HG02623 (cell line): ENCODE measurements at regions not wholly inside any gene's neighbourhood (a gene's known extent, or its start where the extent isn't known, plus 50 kb on each side); places are given as distances from the start of the nearest gene placed in this dataset.
"Not testable (repeated sequence)": the region's sequence is repeated elsewhere in the genome, so short reads cannot be mapped to it uniquely, and the experiment has no call there.

Experiments used
- ATAC-seq: cut with Tn5 transposase; IDR thresholded peaks from one replicate; pipeline ENCODE4 v1.9.1; 2021; ENCODE audit warnings: moderate library complexity; ENCODE audit not compliant: unreplicated experiment

DNA sequence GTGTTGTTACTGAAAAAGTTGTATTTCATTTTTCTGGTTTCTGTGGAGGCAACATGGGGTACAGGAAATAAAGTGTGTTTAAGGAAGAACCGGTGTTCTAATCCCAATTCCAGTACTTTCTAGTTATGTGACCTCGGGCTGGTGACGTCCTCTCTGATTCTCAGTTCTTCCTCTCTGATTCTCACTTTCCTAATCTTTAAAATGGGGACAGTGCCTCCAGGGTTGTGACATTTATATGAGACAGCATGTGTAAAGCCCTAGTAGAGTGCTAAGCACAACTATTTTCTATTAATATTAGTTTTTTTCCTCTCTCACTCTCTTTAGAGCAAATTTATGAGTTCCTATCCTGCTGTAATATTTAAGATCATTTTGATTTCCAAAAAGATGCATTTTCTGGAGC lies 50.9 kb upstream of the PTPDC1 start:
- no peak for ATAC-seq

DNA sequence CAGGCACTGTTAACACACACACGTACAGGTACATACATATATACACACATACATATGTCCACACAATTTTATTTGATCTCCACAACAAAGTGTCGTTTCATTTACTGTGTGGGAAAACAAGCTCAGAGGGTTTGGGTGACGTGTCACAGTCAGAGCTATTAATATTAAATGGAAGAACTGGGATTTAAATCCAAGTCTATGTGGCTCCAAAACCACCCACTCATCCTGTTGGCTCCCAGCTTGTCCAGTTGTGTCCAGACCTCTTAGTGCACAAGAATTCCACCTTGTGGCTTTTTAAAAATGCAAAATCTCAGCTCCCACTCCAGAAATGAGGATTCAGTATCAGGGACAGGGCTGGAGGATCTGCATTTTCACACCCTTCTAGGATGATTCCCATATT lies 52.3 kb upstream of the PTPDC1 start:
- ATAC-seq: no peak

DNA sequence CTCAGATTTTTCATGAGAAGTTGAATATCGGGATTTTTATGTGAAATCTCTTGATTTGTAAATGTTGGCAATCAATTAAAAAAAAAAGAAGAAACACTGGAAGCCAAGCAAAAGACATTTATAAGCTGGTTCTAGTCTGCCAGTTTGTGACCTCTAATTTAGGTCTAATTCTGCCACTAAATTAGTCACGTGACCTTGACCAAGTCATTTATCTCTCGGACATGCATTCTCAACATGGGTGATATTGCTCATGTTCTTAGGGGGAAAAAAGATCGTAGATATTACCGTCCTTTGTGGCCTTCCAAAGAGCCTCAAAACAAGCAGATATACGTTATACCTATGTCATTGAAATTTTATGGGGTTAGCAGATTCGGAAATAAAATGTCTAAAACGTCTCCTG lies 52.9 kb upstream of the PTPDC1 start:
- no peak for ATAC-seq

DNA sequence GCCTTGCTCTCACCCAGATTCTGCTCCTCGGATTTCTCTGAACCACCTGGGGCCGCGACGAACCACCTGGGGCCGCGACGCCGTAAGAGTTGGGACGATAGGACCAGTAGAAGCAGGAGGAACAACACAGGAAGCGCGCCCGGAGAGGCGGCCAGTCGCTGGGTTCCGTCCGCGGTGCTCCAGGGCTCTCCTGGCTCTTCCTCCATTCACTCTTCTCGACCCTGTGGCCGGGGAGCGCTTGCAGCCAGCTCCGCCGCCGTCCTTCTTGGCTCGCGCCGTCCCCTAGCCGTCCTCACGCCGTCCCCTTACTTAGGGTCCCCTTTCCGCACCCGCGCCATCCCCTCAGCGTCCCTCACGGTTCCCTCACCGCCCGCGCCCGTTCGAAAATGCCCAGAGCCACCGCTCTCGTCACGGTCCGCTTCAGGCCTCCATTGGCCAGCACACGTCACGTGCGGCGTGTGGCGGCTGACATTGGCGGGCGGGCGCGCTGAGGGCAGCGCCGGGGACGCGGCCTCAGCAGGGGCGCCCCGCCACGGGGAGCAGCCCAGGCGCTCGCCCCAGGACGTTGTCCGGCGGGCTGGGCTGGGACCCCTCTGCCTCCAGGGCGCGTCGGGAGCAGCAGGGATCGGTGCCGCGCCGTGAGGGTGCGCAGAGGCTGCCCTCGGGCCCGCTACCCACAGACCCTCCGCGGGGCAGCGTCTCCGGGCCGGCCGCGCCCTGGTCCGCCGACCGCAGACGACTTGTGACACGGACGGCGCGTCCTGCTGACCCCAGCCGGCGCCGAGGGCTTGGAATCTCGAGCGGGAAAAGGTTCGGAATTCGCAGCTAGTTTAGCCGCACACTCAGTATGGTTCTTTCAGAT lies 53.7 kb upstream of the PTPDC1 start:
- peak; percentile 97 for ATAC-seq

DNA sequence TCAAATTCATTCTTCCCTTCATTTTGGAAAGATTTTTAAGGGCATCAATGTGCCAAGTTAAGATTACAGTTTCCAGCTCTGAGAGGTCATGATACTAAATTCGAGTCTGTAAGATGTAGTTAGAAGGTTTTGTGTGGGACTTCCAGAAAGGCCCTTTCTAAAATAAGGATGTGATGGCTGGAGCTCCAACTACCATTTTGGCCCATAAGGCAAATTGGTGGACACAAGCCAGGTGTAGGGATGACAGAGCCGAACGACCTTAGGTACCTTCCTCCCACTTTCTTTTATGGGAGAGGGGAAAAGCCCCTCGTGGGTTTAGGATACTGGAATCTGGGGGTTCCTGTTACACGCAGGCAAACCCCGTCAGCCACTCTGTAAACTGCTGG lies 54.3 kb upstream of the PTPDC1 start:
- ATAC-seq: no peak

DNA sequence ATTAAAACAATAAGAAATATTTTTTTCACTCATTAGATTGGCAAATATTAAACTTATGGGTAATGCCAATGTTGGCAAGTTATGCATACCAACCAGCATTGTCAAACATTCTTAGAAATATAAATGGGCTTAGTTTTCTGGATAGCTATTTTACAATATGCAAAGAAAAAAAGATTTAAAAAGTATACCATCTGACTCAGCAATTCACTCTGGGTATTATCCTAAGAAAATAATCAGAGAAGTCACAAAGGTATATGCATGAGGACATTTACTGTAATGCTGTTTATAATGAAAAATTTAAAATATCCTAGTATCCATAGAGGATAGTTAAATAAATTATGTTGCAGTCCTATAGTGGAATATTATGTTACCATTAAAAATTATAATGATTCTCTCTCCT lies 57.4 kb upstream of the PTPDC1 start:
- no peak for ATAC-seq

DNA sequence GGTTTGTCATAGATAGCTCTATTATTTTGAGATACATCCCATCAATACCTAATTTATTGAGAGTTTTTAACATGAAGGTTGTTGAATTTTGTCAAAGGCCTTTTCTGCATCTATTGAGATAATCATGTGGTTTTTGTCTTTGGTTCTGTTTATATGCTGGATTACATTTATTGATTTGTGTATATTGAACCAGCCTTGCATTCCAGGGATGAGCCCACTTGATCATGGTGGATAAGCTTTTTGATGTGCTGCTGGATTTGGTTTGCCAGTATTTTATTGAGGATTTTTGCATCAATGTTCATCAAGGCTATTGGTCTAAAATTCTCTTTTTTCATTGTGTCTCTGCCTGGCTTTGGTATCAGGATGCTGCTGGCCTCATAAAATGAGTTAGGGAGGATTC lies 61.8 kb upstream of the PTPDC1 start:
- ATAC-seq: not testable (repeated sequence)

DNA sequence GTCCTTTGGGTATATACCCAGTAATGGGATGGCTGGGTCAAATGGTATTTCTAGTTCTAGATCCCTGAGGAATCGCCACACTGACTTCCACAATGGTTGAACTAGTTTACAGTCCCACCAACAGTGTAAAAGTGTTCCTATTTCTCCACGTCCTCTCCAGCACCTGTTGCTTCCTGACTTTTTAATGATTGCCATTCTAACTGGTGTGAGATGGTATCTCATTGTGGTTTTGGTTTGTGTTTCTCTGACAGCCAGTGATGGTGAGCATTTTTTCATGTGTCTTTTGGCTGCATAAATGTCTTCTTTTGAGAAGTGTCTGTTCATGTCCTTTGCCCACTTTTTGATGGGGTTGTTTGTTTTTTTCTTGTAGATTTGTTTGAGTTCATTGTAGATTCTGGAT lies 63.4 kb upstream of the PTPDC1 start:
- ATAC-seq: not testable (repeated sequence)

DNA sequence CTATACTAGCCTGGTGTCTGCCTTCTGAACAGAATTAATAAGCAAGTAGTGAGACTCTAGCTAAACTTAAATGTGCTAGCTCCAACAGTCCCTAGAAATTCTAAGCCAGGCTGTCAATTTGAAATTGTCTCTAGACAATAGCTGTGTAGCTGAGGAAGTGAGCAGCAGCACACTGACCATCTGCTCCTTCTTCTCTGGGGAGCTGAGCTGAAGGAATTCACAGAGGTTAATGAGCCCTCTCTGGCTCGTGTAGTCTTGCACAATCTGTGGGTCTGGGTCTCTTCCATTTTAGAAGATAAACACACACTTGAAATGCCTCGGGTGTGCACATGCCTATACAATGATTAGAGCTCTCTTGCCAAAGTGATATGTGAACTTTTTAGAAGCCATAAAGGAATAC lies 63.5 kb upstream of the BARX1 start:
- no peak for ATAC-seq

DNA sequence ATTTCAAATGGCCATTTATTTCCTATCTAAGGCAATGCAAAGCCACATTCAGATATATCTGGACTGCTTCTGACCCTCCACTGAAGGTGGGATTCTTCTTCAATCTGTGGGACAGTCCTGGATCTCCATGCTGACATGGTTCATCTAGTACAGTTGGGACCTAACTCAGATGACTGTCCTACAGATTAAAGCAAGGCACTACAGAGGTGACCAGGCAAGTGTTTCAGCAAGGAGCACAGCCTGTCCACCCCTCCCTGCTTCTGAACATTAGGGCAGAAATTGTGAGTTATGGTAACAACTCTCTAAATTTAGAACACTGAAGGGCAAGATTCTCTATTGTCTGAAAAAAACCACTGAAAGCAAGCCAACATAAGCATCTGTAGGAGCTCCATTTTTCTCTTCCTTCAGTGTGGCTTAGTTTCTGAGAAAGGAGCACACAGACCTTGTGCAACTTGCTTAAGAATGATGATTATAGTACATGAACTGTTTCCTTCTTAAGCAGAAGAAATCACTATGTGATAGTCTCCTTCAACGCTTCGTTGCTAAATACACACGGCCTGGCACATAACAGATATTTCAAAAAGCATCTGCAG lies 62.9 kb upstream of the BARX1 start:
- ATAC-seq: no peak

DNA sequence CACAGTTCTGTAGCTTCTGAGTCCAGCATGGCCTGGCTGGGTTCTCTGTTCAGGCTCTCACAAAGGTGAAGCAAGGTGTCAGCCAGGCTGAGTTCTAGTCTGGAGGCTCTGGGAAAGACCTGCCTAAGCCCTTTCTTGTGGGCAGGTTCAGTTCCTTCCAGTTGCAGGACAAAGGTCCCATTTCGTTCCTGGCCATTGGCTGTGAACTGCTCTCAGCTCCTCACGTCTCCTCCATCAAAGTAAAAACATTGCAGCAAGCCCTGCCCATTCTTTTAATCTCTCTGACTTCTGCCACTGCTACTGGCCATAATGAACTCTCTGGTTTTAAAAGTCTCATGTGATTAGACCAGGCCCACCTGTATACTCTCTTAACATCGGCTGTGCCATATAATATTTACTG lies 61.6 kb upstream of the BARX1 start:
- no peak for ATAC-seq

DNA sequence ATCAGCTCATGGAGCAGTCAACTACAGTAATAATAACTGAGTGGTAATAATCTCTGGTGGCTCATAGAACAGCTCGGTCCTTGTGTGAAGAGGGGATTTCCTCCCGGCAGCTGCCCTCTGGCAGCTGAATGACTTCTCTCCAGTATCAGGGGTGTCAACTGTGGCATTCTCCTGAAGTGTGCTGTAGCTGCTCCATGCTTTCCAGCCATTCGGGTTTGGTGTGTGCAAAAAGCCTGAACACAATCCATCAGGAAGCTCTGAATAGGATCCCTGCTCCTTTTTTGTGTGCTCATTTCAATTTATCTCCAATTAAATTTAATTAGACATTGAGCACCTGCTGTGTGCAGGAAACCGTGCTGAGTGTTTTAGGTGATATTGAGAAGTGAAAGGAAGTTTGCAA lies 59.8 kb upstream of the BARX1 start:
- no peak for ATAC-seq

DNA sequence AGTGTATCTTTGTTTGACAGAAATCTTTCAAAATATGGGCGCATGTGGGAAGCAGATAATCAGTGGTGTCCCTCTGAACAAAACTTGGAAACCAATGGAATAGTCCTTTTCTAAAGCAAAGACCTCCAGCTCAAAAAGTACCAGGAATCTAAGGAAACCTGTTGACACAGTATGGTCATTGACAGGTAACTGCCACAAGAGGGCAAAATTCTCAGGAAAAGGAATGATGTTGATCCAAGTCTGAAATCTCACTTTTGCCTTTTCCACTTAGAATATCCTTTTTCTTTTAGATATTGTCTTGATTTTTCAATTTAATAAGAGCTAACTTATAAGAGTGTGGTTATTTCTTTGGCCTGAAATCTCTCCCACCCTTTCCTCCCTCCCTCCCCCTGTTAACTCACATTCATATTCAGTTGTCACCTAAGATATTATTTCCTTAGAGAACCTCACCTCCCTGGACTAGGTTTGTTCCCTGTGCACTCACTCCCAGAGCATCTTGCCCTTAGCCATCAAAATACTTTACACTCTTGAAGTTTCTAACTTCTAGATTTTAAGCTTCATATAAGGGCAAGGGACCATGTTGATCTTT lies 59.0 kb upstream of the BARX1 start:
- ATAC-seq: no peak

DNA sequence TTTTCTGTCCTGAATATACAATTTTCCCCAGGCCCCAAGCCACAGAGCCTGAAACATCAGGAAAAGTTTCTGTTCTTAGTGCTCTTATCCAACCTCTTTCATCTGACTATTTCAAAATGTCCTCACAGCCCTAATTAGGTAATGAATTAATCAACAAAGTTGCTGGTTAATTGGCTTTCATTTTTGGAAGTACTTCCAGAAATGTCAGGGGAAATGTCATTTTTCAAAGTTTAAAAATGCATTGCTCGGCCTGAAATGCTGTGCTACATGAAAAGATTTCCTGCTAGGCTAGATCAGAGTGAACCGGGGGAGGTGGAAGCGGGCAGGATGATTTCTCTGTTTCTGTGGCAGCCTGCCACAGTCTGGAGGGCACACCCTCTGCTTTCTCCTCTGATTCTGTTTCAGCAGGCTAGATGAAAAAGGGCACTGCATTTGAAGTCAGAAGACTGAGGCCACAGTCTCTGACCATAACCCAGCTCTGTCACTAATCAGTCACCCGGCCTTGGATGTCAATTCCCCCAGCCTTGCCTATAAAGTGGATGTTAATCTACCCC lies 55.9 kb upstream of the BARX1 start:
- ATAC-seq: no peak

DNA sequence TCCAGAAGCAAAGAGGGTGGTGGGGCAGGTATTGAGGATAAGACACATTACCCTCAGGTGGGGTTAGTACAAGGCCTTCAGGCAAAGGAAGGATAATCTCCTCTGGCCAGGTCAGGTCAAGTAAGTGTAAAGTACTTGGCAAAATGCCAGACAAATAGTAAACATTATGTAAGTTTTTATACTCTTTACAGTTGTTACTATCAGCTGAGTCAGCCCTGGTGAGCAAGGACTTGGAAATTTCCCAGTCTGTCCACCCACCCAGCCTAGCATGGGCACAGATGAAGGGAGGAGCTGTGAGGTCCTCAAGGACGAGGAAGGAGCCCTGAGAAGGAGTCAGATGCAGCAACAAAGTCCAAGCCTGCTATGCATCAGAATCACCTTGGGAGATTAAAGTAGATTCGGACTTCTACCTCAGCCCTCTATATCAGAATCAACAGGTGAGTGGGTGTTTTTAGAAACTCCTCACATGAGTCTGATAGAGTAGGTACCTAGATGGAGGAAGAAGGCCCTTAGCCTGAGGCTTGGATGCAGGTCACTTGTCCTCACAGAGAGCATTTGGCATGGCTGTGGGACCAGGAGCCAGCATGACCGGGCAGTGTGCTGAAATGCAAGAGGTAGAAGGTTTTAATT lies 50.2 kb upstream of the BARX1 start:
- ATAC-seq: no peak
